ENCODE measurements at regions not wholly inside any gene's neighbourhood (a gene's known extent, or its start where the extent isn't known, plus 50 kb on each side); places are given as distances from the start of the nearest gene placed in this dataset.
"Not testable (repeated sequence)": the region's sequence is repeated elsewhere in the genome, so short reads cannot be mapped to it uniquely, and the experiment has no call there.

- no peak for DNase-seq (ENCODE audit: low read depth)
- no peak overlapping the region for H3K4me3 ChIP-seq (ENCODE audit: low read length)
- no peak for TF ChIP-seq CTCF (IDR thresholded peaks at IDR 0.05; ENCODE audit: insufficient read depth, low read depth, low read length, missing control alignments)
Measured at GRCh38 chr6:152811785-152812184, 61.2 kb downstream of the VIP start.

- no peak overlapping the region for H3K4me3 ChIP-seq (ENCODE audit: low read length)
- no peak for TF ChIP-seq CTCF (IDR thresholded peaks at IDR 0.05; ENCODE audit: insufficient read depth, low read depth, low read length, missing control alignments)
- no peak for DNase-seq (ENCODE audit: low read depth)
Measured at GRCh38 chr6:152815230-152815872, 64.8 kb downstream of the VIP start.

- TF ChIP-seq CTCF (IDR thresholded peaks at IDR 0.05; ENCODE audit: insufficient read depth, low read depth, low read length, missing control alignments) = no peak
- no peak overlapping the region for H3K4me3 ChIP-seq (ENCODE audit: low read length)
- no peak for DNase-seq (ENCODE audit: low read depth)
Measured at GRCh38 chr6:152816055-152816454, 65.5 kb downstream of the VIP start.

- no peak overlapping the region for H3K4me3 ChIP-seq (ENCODE audit: low read length)
- TF ChIP-seq CTCF (IDR thresholded peaks at IDR 0.05; ENCODE audit: insufficient read depth, low read depth, low read length, missing control alignments) = no peak
- DNase-seq (ENCODE audit: low read depth) = no peak
Measured at GRCh38 chr6:152821525-152821924, 70.9 kb downstream of the VIP start.

GRCh38 chr6:152824666-152825065, 74.1 kb downstream of the VIP start:
- no peak overlapping the region for H3K4me3 ChIP-seq (ENCODE audit: low read length)
- DNase-seq (ENCODE audit: low read depth) = no peak
- TF ChIP-seq CTCF (IDR thresholded peaks at IDR 0.05; ENCODE audit: insufficient read depth, low read depth, low read length, missing control alignments) = no peak

- no peak overlapping the region for H3K4me3 ChIP-seq (ENCODE audit: low read length)
- DNase-seq (ENCODE audit: low read depth) = no peak
- no peak for TF ChIP-seq CTCF (IDR thresholded peaks at IDR 0.05; ENCODE audit: insufficient read depth, low read depth, low read length, missing control alignments)
Measured at GRCh38 chr6:152828431-152828830, 77.8 kb downstream of the VIP start.

GRCh38 chr6:152834366-152834765, 83.8 kb downstream of the VIP start:
- not testable (repeated sequence) for DNase-seq (ENCODE audit: low read depth); H3K4me3 ChIP-seq (ENCODE audit: low read length)
